ENCODE measurements at regions not wholly inside any gene's neighbourhood (a gene's known extent, or its start where the extent isn't known, plus 50 kb on each side); places are given as distances from the start of the nearest gene placed in this dataset.

GRCh38 chr3:137348936-137349335, 391.2 kb downstream of the IL20RB start:
- TF ChIP-seq CTCF (conservative IDR thresholded peaks at IDR 0.05; ENCODE audit: low read depth, low read length) (no peak), SMC3 (IDR thresholded peaks at IDR 0.05; ENCODE audit: low read depth, low read length) (no peak), CHD1 (IDR thresholded peaks at IDR 0.05; ENCODE audit: low read depth, low read length) (no peak), BHLHE40 (IDR thresholded peaks at IDR 0.05; ENCODE audit: low read depth, low read length) (no peak), RAD21 (IDR thresholded peaks at IDR 0.05; ENCODE audit: low read length) (no peak), MAFK (IDR thresholded peaks at IDR 0.05; ENCODE audit: low read depth, low read length) (no peak), NFE2L2 (IDR thresholded peaks at IDR 0.05; ENCODE audit: low read depth, low read length) (no peak), USF2 (IDR thresholded peaks at IDR 0.05; ENCODE audit: low read depth, low read length) (no peak), POLR2A (IDR thresholded peaks at IDR 0.05; ENCODE audit: low read depth, low read length) (no peak), RCOR1 (IDR thresholded peaks at IDR 0.05; ENCODE audit: insufficient replicate concordance, low read length) (no peak), MXI1 (IDR thresholded peaks at IDR 0.05; ENCODE audit: borderline replicate concordance, low read depth, low read length) (no peak), RFX5 (IDR thresholded peaks at IDR 0.05; ENCODE audit: low read depth, low read length) (no peak)
